ENCODE measurements at regions not wholly inside any gene's neighbourhood (a gene's known extent, or its start where the extent isn't known, plus 50 kb on each side); places are given as distances from the start of the nearest gene placed in this dataset.

GRCh38 chr9:28960602-28961001 is 1387.3 kb upstream of the C9orf72 start:
- H3K9ac ChIP-seq (replicated peaks; ENCODE audit: extremely low read depth, insufficient read depth, low read length): no peak overlapping the region
- POLR2A ChIA-PET: no interaction called here
- no peak for DNase-seq (ENCODE audit: low read depth, low spot score)
- FAIRE-seq: no peak
- H3K4me1 ChIP-seq (ENCODE audit: control insufficient read depth, extremely low read depth, insufficient read depth, low read length): no peaks in the 10 kb centered on the region
- no peaks in the 10 kb centered on the region for H4K20me1 ChIP-seq (replicated peaks; ENCODE audit: control insufficient read depth, extremely low read depth, insufficient read depth, low read length)
- H3K27ac ChIP-seq (ENCODE audit: insufficient read depth, low read depth, low read length): no peak overlapping the region
- no peaks in the 10 kb centered on the region for H3K9me1 ChIP-seq (replicated peaks; ENCODE audit: control insufficient read depth, extremely low read depth, insufficient read depth, low read length)
- H3K79me2 ChIP-seq (ENCODE audit: control insufficient read depth, insufficient read depth, low read length): no peaks in the 10 kb centered on the region
- no TSS peak for BruUV-seq (replicated peaks)
- no peak overlapping the region for H3K4me3 ChIP-seq (replicated peaks in 1 of 3; ENCODE audit: insufficient read depth in 1 of 3, low read depth in 1 of 3, low read length in 3 of 3)
- intact Hi-C loops (cut with micrococcal nuclease) (no loop called here), dilution Hi-C loops (cut with MboI; ENCODE audit: extremely low pct_ligation_motif_present, low sequenced_read_pairs) (no loop called here)
- CTCF ChIA-PET: no interaction called here
- H3K4me2 ChIP-seq (ENCODE audit: insufficient read depth, low read length): no peak overlapping the region
- TF ChIP-seq POLR2A (IDR thresholded peaks at IDR 0.05; ENCODE audit: low read depth, low read length): no peak
- TF ChIP-seq FOS (IDR thresholded peaks at IDR 0.05; ENCODE audit: borderline replicate concordance, insufficient read depth, low read length): no peak
- TF ChIP-seq GATA2 (IDR thresholded peaks at IDR 0.05; ENCODE audit: insufficient read depth, insufficient read length, low read depth, low read length): no peak
- TF ChIP-seq CTCF (IDR thresholded peaks at IDR 0.05; ENCODE audit: extremely low read depth in 1 of 2, insufficient read depth in 1 of 2, low read depth in 1 of 2, low read length in 2 of 2): no peak
- no peak for TF ChIP-seq POLR2AphosphoS5 (IDR thresholded peaks at IDR 0.05; ENCODE audit: insufficient read depth, low read depth, low read length)
- no peak for TF ChIP-seq EZH2 (IDR thresholded peaks at IDR 0.05; ENCODE audit: borderline replicate concordance, low read depth, low read length, severe bottlenecking)
- TF ChIP-seq JUN (IDR thresholded peaks at IDR 0.05; ENCODE audit: borderline replicate concordance, insufficient read depth, insufficient read length, low read depth): no peak
- no peak for TF ChIP-seq MYC (IDR thresholded peaks at IDR 0.05; ENCODE audit: low read depth, low read length)
- TF ChIP-seq MAX (IDR thresholded peaks at IDR 0.05; ENCODE audit: insufficient read depth, insufficient read length): no peak
- no peaks in the 10 kb centered on the region for H3K36me3 ChIP-seq (ENCODE audit: control insufficient read depth in 2 of 2, extremely low read depth in 1 of 2, insufficient read depth in 2 of 2, low read length in 2 of 2)
- H3K9me3 ChIP-seq (replicated peaks; ENCODE audit: control insufficient read depth, insufficient read depth, low read length): no peaks in the 10 kb centered on the region
- H3K27me3 ChIP-seq (ENCODE audit: control insufficient read depth in 2 of 2, insufficient read depth in 2 of 2, low read length in 2 of 2): no peaks in the 10 kb centered on the region
- no peak overlapping the region for H2AFZ ChIP-seq (ENCODE audit: low read depth, low read length)
